GM12878 (cell line): ENCODE measurements at regions not wholly inside any gene's neighbourhood (a gene's known extent, or its start where the extent isn't known, plus 50 kb on each side); places are given as distances from the start of the nearest gene placed in this dataset.

Experiments
- ATAC-seq: fragments of 200-7000 bp; cut with Tn5 transposase; 3 replicates; pipeline ENCODE4 v1.9.1; 2020; ENCODE audit warnings: mild to moderate bottlenecking, moderate library complexity
- BruUV-seq: library from RNA; stranded (reverse); fragments of 400-500 nt; replicated peaks from 2 replicates; lab custom pipeline; 2021; lab: Mats Ljungman, UMichigan
- CTCF ChIA-PET: fragments of 300-600 bp; sonication (Branson Sonifier 250); formaldehyde crosslinking; extraction: SDS; loops from one replicate; lab custom pipeline; 2021; ENCODE audit warnings: inconsistent platforms; lab: Yijun Ruan, JAX
- POLR2A ChIA-PET: fragments of 350-600 bp; formaldehyde crosslinking; extraction: SDS; loops from one replicate; lab custom pipeline; 2021; ENCODE audit warnings: inconsistent platforms; lab: Charles Lee
- RAD21 ChIA-PET: fragments of 300-600 bp; sonication (Branson Sonifier 250); formaldehyde crosslinking; loops from one replicate; lab custom pipeline; 2023; ENCODE audit warnings: antibody characterized with exemption; ENCODE audit not compliant: unreplicated experiment; lab: Charles Lee
- SMC1A ChIA-PET: fragments of 300-600 bp; sonication (Branson Sonifier 250); formaldehyde crosslinking; loops from one replicate; lab custom pipeline; 2023; ENCODE audit not compliant: unreplicated experiment, uncharacterized antibody; lab: Charles Lee
- DNase-seq: peaks from one replicate; pipeline ENCODE4 v3.0.0-alpha.2; 2011; ENCODE audit warnings: low read depth, low spot score
- FAIRE-seq: peaks from 3 replicates; lab custom pipeline; 2011; peaks lifted over from hg19 to GRCh38; lab: Jason Lieb, UNC
- H2AFZ ChIP-seq: 2 replicates; pipeline ENCODE4 v1.6.0; 2011; ENCODE audit warnings: low read depth, low read length, control low read depth; ENCODE audit not compliant: control insufficient read depth
- H3K27ac ChIP-seq: 2 replicates; pipeline ENCODE4 v1.5.1; 2011; ENCODE audit warnings: control low read depth; ENCODE audit not compliant: control insufficient read depth, insufficient read depth
- H3K27me3 ChIP-seq, 2 experiments: replicated peaks in 1 of 2; 2 replicates each; pipeline versions ENCODE4 v1.6.0 to v1.6.1; 2011; ENCODE audit warnings: low read length in 1 of 2; ENCODE audit not compliant: control insufficient read depth in 2 of 2, insufficient read depth in 2 of 2
- H3K36me3 ChIP-seq, 2 experiments: 2 replicates each; pipeline ENCODE4 v1.5.1; 2011; ENCODE audit warnings: low read length in 1 of 2; ENCODE audit not compliant: control insufficient read depth in 2 of 2, insufficient read depth in 2 of 2
- H3K4me1 ChIP-seq: 2 replicates; pipeline ENCODE4 v1.6.1; 2011; ENCODE audit warnings: mild to moderate bottlenecking, low read length, moderate library complexity, mixed read lengths; ENCODE audit not compliant: control insufficient read depth, insufficient read depth
- H3K4me2 ChIP-seq: 2 replicates; pipeline ENCODE4 v1.6.0; 2011; ENCODE audit warnings: control low read depth; ENCODE audit not compliant: control insufficient read depth, insufficient read depth
- H3K4me3 ChIP-seq: fragments of 200-600 bp; sonication (generic); 2 replicates; pipeline ENCODE4 v1.5.1; 2016
- H3K79me2 ChIP-seq: 2 replicates; pipeline ENCODE4 v1.6.0; 2011; ENCODE audit warnings: low read length; ENCODE audit not compliant: control insufficient read depth, insufficient read depth
- H3K9ac ChIP-seq: 2 replicates; pipeline ENCODE4 v1.8.0; 2011; ENCODE audit warnings: low read length, control low read depth, mixed read lengths; ENCODE audit not compliant: control insufficient read depth, insufficient read depth
- H3K9me3 ChIP-seq: replicated peaks from 3 replicates; pipeline ENCODE4 v1.5.1; 2011; ENCODE audit warnings: mild to moderate bottlenecking, low read length; ENCODE audit not compliant: control insufficient read depth, insufficient read depth
- H4K20me1 ChIP-seq: 2 replicates; pipeline ENCODE4 v1.6.0; 2011; ENCODE audit not compliant: control insufficient read depth, insufficient read depth
- CBX5 ChIP-seq: sonication (generic); IDR thresholded peaks from 2 replicates; pipeline ENCODE4 v1.6.1; 2016; ENCODE audit warnings: low read depth, moderate library complexity, mild to moderate bottlenecking, inconsistent platforms
- NKRF ChIP-seq: fragments of 450-650 bp; conservative IDR thresholded peaks from 2 replicates; pipeline ENCODE4 v1.6.1; 2017; ENCODE audit warnings: mild to moderate bottlenecking, moderate library complexity
- WGBS: methylation state at CpG from one replicate; pipeline ENCODE4 v1.1.6; 2016; ENCODE audit warnings: low lambda C conversion rate; ENCODE audit not compliant: insufficient replicate concordance, insufficient coverage; ENCODE audit errors: missing lambda C conversion rate; 5-methylcytosine and 5-hydroxymethylcytosine counted together
- in situ Hi-C: fragments of 300-500 bp; cut with MboI; formaldehyde crosslinking; loops from 9 replicates; pipeline ENCODE4 v1.14.3; 2018; ENCODE audit warnings: mixed read lengths
- intact Hi-C: fragments of 100-400 bp; cut with micrococcal nuclease; formaldehyde crosslinking; loops from one replicate; pipeline ENCODE4 v1.14.2; 2022; ENCODE audit not compliant: unreplicated experiment
- TF ChIP-seq, protein P1 (sequence below): fragments of 450-650 bp; IDR thresholded peaks from 2 replicates; pipeline ENCODE4 v1.6.1; 2016; ENCODE audit warnings: mild to moderate bottlenecking, moderate library complexity, borderline replicate concordance
- TF ChIP-seq, protein P2 (sequence below): IDR thresholded peaks from 2 replicates; pipeline ENCODE4 v1.6.1; 2012; ENCODE audit warnings: mild to moderate bottlenecking, low read depth, low read length
- TF ChIP-seq, protein P3 (sequence below): fragments of 450-650 bp; IDR thresholded peaks from 2 replicates; pipeline ENCODE4 v1.6.1; 2017; ENCODE audit warnings: mild to moderate bottlenecking, moderate library complexity

- TF ChIP-seq NKRF = no peak
- TF ChIP-seq, protein P1, sequence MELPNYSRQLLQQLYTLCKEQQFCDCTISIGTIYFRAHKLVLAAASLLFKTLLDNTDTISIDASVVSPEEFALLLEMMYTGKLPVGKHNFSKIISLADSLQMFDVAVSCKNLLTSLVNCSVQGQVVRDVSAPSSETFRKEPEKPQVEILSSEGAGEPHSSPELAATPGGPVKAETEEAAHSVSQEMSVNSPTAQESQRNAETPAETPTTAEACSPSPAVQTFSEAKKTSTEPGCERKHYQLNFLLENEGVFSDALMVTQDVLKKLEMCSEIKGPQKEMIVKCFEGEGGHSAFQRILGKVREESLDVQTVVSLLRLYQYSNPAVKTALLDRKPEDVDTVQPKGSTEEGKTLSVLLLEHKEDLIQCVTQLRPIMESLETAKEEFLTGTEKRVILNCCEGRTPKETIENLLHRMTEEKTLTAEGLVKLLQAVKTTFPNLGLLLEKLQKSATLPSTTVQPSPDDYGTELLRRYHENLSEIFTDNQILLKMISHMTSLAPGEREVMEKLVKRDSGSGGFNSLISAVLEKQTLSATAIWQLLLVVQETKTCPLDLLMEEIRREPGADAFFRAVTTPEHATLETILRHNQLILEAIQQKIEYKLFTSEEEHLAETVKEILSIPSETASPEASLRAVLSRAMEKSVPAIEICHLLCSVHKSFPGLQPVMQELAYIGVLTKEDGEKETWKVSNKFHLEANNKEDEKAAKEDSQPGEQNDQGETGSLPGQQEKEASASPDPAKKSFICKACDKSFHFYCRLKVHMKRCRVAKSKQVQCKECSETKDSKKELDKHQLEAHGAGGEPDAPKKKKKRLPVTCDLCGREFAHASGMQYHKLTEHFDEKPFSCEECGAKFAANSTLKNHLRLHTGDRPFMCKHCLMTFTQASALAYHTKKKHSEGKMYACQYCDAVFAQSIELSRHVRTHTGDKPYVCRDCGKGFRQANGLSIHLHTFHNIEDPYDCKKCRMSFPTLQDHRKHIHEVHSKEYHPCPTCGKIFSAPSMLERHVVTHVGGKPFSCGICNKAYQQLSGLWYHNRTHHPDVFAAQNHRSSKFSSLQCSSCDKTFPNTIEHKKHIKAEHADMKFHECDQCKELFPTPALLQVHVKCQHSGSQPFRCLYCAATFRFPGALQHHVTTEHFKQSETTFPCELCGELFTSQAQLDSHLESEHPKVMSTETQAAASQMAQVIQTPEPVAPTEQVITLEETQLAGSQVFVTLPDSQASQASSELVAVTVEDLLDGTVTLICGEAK = no peak
These were observed 254.7 kb upstream of the PFKP start (continued) for GRCh38 chr10:2812631-2813030.

DNA sequence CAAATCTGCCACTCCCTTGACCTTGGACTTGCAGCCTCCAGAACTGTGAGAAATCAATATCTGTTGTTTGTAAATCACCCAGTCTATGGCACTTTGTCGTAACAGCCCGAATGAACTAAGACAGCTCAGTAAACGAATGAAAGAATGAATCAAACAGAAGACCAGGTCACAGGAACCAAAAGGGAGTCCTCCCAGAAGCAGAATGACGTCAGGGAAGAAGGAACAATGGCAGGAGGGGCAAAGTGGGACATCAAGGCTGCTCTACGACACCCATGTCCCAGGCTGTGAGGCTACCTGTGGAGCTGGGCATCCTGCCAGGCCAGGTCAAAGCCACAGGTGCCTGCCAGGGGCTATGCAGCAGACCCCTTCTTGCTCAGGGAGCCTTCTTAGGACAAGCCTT lies 267.2 kb upstream of the PFKP start:
- intact Hi-C loops (no loop called here), in situ Hi-C loops (no loop called here)
- ChIA-PET CTCF (no interaction called here), RAD21 (no interaction called here), POLR2A (no interaction called here), SMC1A (no interaction called here)
- no peaks in the 10 kb centered on the region for H3K36me3 ChIP-seq
- no peaks in the 10 kb centered on the region for H3K9me3 ChIP-seq
- no peaks in the 10 kb centered on the region for H3K27me3 ChIP-seq
- no peak for ATAC-seq
- no peaks in the 10 kb centered on the region for H3K79me2 ChIP-seq
- WGBS = 16% methylated on average over 5 of the region's 5 CpGs
- H2AFZ ChIP-seq = no peak overlapping the region
- FAIRE-seq = no peak
- H3K27ac ChIP-seq = no peak overlapping the region
- no peak overlapping the region for H3K4me3 ChIP-seq
- H4K20me1 ChIP-seq = no peaks in the 10 kb centered on the region
- no peaks in the 10 kb centered on the region for H3K4me1 ChIP-seq
- BruUV-seq = no TSS peak
- no peak overlapping the region for H3K9ac ChIP-seq
- H3K4me2 ChIP-seq = no peak overlapping the region
- no peak for DNase-seq
- TF ChIP-seq, protein P2, sequence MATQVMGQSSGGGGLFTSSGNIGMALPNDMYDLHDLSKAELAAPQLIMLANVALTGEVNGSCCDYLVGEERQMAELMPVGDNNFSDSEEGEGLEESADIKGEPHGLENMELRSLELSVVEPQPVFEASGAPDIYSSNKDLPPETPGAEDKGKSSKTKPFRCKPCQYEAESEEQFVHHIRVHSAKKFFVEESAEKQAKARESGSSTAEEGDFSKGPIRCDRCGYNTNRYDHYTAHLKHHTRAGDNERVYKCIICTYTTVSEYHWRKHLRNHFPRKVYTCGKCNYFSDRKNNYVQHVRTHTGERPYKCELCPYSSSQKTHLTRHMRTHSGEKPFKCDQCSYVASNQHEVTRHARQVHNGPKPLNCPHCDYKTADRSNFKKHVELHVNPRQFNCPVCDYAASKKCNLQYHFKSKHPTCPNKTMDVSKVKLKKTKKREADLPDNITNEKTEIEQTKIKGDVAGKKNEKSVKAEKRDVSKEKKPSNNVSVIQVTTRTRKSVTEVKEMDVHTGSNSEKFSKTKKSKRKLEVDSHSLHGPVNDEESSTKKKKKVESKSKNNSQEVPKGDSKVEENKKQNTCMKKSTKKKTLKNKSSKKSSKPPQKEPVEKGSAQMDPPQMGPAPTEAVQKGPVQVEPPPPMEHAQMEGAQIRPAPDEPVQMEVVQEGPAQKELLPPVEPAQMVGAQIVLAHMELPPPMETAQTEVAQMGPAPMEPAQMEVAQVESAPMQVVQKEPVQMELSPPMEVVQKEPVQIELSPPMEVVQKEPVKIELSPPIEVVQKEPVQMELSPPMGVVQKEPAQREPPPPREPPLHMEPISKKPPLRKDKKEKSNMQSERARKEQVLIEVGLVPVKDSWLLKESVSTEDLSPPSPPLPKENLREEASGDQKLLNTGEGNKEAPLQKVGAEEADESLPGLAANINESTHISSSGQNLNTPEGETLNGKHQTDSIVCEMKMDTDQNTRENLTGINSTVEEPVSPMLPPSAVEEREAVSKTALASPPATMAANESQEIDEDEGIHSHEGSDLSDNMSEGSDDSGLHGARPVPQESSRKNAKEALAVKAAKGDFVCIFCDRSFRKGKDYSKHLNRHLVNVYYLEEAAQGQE = no peak
- TF ChIP-seq, protein P3, sequence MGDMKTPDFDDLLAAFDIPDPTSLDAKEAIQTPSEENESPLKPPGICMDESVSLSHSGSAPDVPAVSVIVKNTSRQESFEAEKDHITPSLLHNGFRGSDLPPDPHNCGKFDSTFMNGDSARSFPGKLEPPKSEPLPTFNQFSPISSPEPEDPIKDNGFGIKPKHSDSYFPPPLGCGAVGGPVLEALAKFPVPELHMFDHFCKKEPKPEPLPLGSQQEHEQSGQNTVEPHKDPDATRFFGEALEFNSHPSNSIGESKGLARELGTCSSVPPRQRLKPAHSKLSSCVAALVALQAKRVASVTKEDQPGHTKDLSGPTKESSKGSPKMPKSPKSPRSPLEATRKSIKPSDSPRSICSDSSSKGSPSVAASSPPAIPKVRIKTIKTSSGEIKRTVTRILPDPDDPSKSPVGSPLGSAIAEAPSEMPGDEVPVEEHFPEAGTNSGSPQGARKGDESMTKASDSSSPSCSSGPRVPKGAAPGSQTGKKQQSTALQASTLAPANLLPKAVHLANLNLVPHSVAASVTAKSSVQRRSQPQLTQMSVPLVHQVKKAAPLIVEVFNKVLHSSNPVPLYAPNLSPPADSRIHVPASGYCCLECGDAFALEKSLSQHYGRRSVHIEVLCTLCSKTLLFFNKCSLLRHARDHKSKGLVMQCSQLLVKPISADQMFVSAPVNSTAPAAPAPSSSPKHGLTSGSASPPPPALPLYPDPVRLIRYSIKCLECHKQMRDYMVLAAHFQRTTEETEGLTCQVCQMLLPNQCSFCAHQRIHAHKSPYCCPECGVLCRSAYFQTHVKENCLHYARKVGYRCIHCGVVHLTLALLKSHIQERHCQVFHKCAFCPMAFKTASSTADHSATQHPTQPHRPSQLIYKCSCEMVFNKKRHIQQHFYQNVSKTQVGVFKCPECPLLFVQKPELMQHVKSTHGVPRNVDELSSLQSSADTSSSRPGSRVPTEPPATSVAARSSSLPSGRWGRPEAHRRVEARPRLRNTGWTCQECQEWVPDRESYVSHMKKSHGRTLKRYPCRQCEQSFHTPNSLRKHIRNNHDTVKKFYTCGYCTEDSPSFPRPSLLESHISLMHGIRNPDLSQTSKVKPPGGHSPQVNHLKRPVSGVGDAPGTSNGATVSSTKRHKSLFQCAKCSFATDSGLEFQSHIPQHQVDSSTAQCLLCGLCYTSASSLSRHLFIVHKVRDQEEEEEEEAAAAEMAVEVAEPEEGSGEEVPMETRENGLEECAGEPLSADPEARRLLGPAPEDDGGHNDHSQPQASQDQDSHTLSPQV = no peak
- TF ChIP-seq CBX5 = no peak
